Fibroblast of lung (primary cell): ENCODE measurements at regions not wholly inside any gene's neighbourhood (a gene's known extent, or its start where the extent isn't known, plus 50 kb on each side); places are given as distances from the start of the nearest gene placed in this dataset.

Source experiments
- DNase-seq, 2 donors: peaks; one replicate each; pipeline versions ENCODE4 v3.0.0 to v3.0.0-alpha.2; 2010; ENCODE audit warnings: low read depth in 2 of 2
- H2AFZ ChIP-seq: 2 replicates; pipeline ENCODE4 v1.5.1; 2012; ENCODE audit warnings: low read length, control low read depth, inconsistent platforms
- H3K27ac ChIP-seq: 2 replicates; pipeline ENCODE4 v1.5.1; 2011; ENCODE audit warnings: low read length, control low read depth; ENCODE audit not compliant: insufficient read depth
- H3K27me3 ChIP-seq: 2 replicates; pipeline ENCODE4 v1.5.1; 2011; ENCODE audit warnings: mild to moderate bottlenecking, low read length; ENCODE audit not compliant: control insufficient read depth, insufficient read depth
- H3K36me3 ChIP-seq: 2 replicates; pipeline ENCODE4 v1.5.1; 2011; ENCODE audit warnings: low read length; ENCODE audit not compliant: control insufficient read depth, insufficient read depth
- H3K4me1 ChIP-seq: 2 replicates; pipeline ENCODE4 v1.5.1; 2011; ENCODE audit warnings: low read length; ENCODE audit not compliant: control insufficient read depth, insufficient read depth; ENCODE audit errors: extremely low read depth
- H3K4me2 ChIP-seq: 2 replicates; pipeline ENCODE4 v1.5.1; 2011; ENCODE audit warnings: low read length, control low read depth; ENCODE audit not compliant: insufficient read depth; ENCODE audit errors: extremely low read depth
- H3K4me3 ChIP-seq, 4 experiments: fragments of 200-600 bp in 1 of 4; sonication (generic) in 1 of 4; replicated peaks in 1 of 4; 2 replicates each; pipeline ENCODE4 v1.5.1; 2011 to 2016; ENCODE audit warnings: low read length in 4 of 4, low read depth in 3 of 4, mild to moderate bottlenecking in 3 of 4, control low read depth in 2 of 4, inconsistent platforms in 1 of 4, mixed read lengths in 1 of 4; ENCODE audit not compliant: insufficient read depth in 1 of 4; ENCODE audit errors: control extremely low read depth in 1 of 4
- H3K79me2 ChIP-seq: 2 replicates; pipeline ENCODE4 v1.5.1; 2012; ENCODE audit warnings: mild to moderate bottlenecking, low read length, inconsistent platforms; ENCODE audit not compliant: control insufficient read depth, insufficient read depth
- H3K9ac ChIP-seq: 2 replicates; pipeline ENCODE4 v1.5.1; 2011; ENCODE audit warnings: mild to moderate bottlenecking, low read length, control low read depth; ENCODE audit not compliant: insufficient read depth
- H3K9me3 ChIP-seq: 2 replicates; pipeline ENCODE4 v1.5.1; 2012; ENCODE audit warnings: low read depth, low read length; ENCODE audit not compliant: control insufficient read depth, insufficient read depth
- H4K20me1 ChIP-seq: 2 replicates; pipeline ENCODE4 v1.5.1; 2011; ENCODE audit warnings: low read length; ENCODE audit not compliant: control insufficient read depth, insufficient read depth; ENCODE audit errors: extremely low read depth
- EZH2 ChIP-seq: IDR thresholded peaks from 2 replicates; pipeline ENCODE4 v1.5.1; 2012; ENCODE audit warnings: low read length, control low read depth, mild to moderate bottlenecking; ENCODE audit errors: missing control alignments
- TF ChIP-seq, protein P1 (sequence below), 2 donors: IDR thresholded peaks in 1 of 2; conservative IDR thresholded peaks in 1 of 2; 1 replicate in 1 of 2; 2 replicates in 1 of 2; pipeline ENCODE4 v1.5.1; 2011 to 2012; ENCODE audit warnings: low read length in 2 of 2, control low read depth in 1 of 2, inconsistent platforms in 1 of 2, low read depth in 1 of 2, mild to moderate bottlenecking in 1 of 2

DNA sequence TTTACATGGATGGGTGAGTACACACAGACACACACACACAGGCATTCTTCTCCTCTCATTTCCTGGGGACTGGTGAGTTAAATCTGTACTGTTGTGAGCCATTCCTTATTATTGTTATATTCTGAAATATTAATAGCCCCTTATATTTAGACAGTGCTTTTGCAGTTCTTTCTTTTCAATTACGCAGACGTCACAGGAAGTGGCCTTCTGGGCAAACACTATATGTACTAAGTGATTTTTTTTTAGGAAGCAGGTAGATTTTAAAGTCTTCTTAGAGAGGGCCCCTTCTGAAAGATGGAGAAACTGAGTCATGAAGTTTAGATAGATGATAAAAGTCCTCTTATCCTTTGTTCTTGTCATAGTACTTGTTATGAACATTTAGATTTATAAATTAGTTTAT lies 1213.6 kb downstream of the VRK1 start:
- no peak for TF ChIP-seq EZH2
- TF ChIP-seq, protein P1, sequence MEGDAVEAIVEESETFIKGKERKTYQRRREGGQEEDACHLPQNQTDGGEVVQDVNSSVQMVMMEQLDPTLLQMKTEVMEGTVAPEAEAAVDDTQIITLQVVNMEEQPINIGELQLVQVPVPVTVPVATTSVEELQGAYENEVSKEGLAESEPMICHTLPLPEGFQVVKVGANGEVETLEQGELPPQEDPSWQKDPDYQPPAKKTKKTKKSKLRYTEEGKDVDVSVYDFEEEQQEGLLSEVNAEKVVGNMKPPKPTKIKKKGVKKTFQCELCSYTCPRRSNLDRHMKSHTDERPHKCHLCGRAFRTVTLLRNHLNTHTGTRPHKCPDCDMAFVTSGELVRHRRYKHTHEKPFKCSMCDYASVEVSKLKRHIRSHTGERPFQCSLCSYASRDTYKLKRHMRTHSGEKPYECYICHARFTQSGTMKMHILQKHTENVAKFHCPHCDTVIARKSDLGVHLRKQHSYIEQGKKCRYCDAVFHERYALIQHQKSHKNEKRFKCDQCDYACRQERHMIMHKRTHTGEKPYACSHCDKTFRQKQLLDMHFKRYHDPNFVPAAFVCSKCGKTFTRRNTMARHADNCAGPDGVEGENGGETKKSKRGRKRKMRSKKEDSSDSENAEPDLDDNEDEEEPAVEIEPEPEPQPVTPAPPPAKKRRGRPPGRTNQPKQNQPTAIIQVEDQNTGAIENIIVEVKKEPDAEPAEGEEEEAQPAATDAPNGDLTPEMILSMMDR (conservative IDR thresholded peaks at IDR 0.05 in 1 of 2, IDR thresholded peaks at IDR 0.05 in 1 of 2; ENCODE audit: low read depth in 1 of 2, low read length in 2 of 2) = no peak
- Histone ChIP-seq H3K9me3 (no peaks in the 10 kb centered on the region), H4K20me1 (no peaks in the 10 kb centered on the region), H3K36me3 (no peaks in the 10 kb centered on the region), H3K4me3 (no peak overlapping the region), H3K9ac (no peak overlapping the region), H3K27me3 (no peaks in the 10 kb centered on the region), H3K4me2 (no peak overlapping the region), H3K4me1 (no peaks in the 10 kb centered on the region), H2AFZ (no peak overlapping the region), H3K27ac (no peak overlapping the region), H3K79me2 (no peaks in the 10 kb centered on the region)
- DNase-seq = no peak

DNA sequence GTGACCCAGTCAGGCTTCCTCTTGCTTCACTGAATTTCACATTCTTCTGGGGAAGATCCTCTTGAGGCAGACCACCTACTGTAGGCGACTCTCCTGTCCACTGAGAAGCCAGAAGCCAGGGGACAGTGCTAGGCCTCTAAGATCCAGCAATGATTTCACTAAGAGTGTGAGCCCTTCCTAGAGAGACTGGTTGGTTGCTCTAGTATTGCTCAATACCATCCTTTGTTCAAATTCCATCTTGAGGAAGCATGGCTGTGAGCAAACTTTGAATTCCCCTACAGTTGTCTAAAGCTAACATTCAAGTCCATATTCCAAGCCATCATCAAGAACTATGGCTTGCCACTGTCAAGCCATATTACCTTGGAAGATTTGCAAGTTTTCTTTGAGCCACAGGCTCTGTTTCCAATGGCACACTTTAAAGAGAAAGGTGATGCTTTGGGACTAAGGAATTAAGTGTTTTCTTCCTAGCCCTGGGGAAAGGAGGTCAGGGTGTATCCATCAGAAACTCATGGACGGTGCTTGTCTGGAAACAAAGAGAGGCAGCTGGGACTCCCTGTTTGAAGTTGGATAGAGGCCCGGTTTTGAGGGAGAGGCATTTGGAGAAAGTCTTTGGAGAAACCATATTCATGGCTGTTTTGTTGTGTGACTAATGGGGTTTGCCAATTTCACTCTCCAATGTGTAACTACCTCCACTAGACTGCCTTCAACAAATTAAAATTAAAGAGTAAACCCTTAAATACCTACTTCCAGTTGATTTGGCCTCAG lies 1217.9 kb downstream of the VRK1 start:
- no peak for TF ChIP-seq EZH2
- TF ChIP-seq, protein P1 (conservative IDR thresholded peaks at IDR 0.05 in 1 of 2, IDR thresholded peaks at IDR 0.05 in 1 of 2; ENCODE audit: low read depth in 1 of 2, low read length in 2 of 2) = no peak
- H3K4me1 ChIP-seq = no peaks in the 10 kb centered on the region
- no peak overlapping the region for H2AFZ ChIP-seq
- no peak for DNase-seq
- H4K20me1 ChIP-seq = no peaks in the 10 kb centered on the region
- H3K79me2 ChIP-seq = no peaks in the 10 kb centered on the region
- H3K9me3 ChIP-seq = no peaks in the 10 kb centered on the region
- no peak overlapping the region for H3K27ac ChIP-seq
- no peak overlapping the region for H3K9ac ChIP-seq
- H3K4me3 ChIP-seq = no peak overlapping the region
- no peaks in the 10 kb centered on the region for H3K36me3 ChIP-seq
- no peaks in the 10 kb centered on the region for H3K27me3 ChIP-seq
- no peak overlapping the region for H3K4me2 ChIP-seq

DNA sequence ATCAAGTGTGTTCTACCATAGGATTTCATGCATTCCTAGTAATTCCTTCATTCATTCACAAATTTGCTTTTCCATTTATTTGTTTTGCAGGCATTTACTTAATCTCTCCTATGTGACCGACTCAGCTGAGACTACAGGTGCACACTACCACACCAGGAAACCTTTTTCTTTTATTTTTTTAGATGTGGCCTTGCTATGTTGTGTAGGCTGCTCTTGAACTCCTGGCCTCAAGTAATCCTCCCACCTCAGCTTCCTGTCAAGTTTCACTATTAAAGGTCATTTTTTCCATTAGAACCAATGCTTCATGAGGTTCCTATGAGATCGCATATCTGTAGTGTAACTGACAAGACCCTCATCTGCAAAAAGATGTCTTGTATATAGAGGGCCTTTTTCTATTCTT lies 1218.7 kb downstream of the VRK1 start:
- Histone ChIP-seq H3K4me1 (no peaks in the 10 kb centered on the region), H3K4me2 (no peak overlapping the region), H3K79me2 (no peaks in the 10 kb centered on the region), H3K27ac (no peak overlapping the region), H3K9me3 (no peaks in the 10 kb centered on the region), H2AFZ (no peak overlapping the region), H4K20me1 (no peaks in the 10 kb centered on the region), H3K36me3 (no peaks in the 10 kb centered on the region), H3K4me3 (no peak overlapping the region), H3K27me3 (no peaks in the 10 kb centered on the region), H3K9ac (no peak overlapping the region)
- TF ChIP-seq, protein P1 (conservative IDR thresholded peaks at IDR 0.05 in 1 of 2, IDR thresholded peaks at IDR 0.05 in 1 of 2; ENCODE audit: low read depth in 1 of 2, low read length in 2 of 2) = no peak
- no peak for TF ChIP-seq EZH2
- DNase-seq = no peak
